Mesendoderm (in vitro differentiated cells): ENCODE measurements at regions not wholly inside any gene's neighbourhood (a gene's known extent, or its start where the extent isn't known, plus 50 kb on each side); places are given as distances from the start of the nearest gene placed in this dataset.

Experiments
- DNase-seq: peaks from one replicate; pipeline ENCODE4 v3.0.0; 2013
- H2AK5ac ChIP-seq: 2 replicates; pipeline ENCODE4 v1.6.1; 2013; ENCODE audit warnings: low read length, inconsistent platforms
- H2BK120ac ChIP-seq: 2 replicates; pipeline ENCODE4 v1.6.1; 2013; ENCODE audit warnings: low read depth, mild to moderate bottlenecking, low read length, moderate library complexity, mixed read lengths
- H2BK15ac ChIP-seq: replicated peaks from 2 replicates; pipeline ENCODE4 v1.6.1; 2013; ENCODE audit warnings: low read depth, mild to moderate bottlenecking, moderate library complexity
- H2BK5ac ChIP-seq: 2 replicates; pipeline ENCODE4 v1.6.1; 2013; ENCODE audit warnings: low read length, inconsistent platforms
- H3K18ac ChIP-seq: 2 replicates; pipeline ENCODE4 v1.6.1; 2013; ENCODE audit warnings: mild to moderate bottlenecking, low read length, mixed read lengths
- H3K23ac ChIP-seq: one replicate; pipeline ENCODE4 v1.6.1; 2013; ENCODE audit warnings: low read length
- H3K27ac ChIP-seq: 2 replicates; pipeline ENCODE4 v1.5.1; 2013; ENCODE audit warnings: low read depth, mild to moderate bottlenecking, inconsistent platforms, low read length, moderate library complexity
- H3K27me3 ChIP-seq: 2 replicates; pipeline ENCODE4 v1.6.1; 2013; ENCODE audit warnings: low read length, control low read depth, mild to moderate bottlenecking, inconsistent platforms; ENCODE audit not compliant: insufficient read depth, poor library complexity
- H3K36me3 ChIP-seq: 2 replicates; pipeline ENCODE4 v1.6.1; 2013; ENCODE audit warnings: low read length, inconsistent platforms; ENCODE audit not compliant: control insufficient read depth, insufficient read depth
- H3K4ac ChIP-seq: one replicate; pipeline ENCODE4 v1.6.1; 2013; ENCODE audit warnings: low read depth, mild to moderate bottlenecking, low read length, moderate library complexity
- H3K4me1 ChIP-seq: 2 replicates; pipeline ENCODE4 v1.6.1; 2013; ENCODE audit warnings: low read depth, low read length, inconsistent platforms; ENCODE audit not compliant: control insufficient read depth
- H3K4me2 ChIP-seq: 2 replicates; pipeline ENCODE4 v1.6.1; 2013; ENCODE audit warnings: low read length
- H3K4me3 ChIP-seq: 2 replicates; pipeline ENCODE4 v1.5.1; 2013; ENCODE audit warnings: mild to moderate bottlenecking, low read length
- H3K56ac ChIP-seq: one replicate; pipeline ENCODE4 v1.6.1; 2013; ENCODE audit warnings: low read length
- H3K79me1 ChIP-seq: 2 replicates; pipeline ENCODE4 v1.6.1; 2013; ENCODE audit warnings: low read length, inconsistent platforms
- H3K79me2 ChIP-seq: 2 replicates; pipeline ENCODE4 v1.6.1; 2013; ENCODE audit warnings: mild to moderate bottlenecking, low read length; ENCODE audit not compliant: control insufficient read depth, insufficient read depth
- H3K9ac ChIP-seq: 2 replicates; pipeline ENCODE4 v1.6.1; 2013; ENCODE audit warnings: low read length, inconsistent platforms
- H4K5ac ChIP-seq: one replicate; pipeline ENCODE4 v1.6.1; 2013; ENCODE audit warnings: low read length
- H4K8ac ChIP-seq: one replicate; pipeline ENCODE4 v1.6.1; 2013; ENCODE audit warnings: low read depth, mild to moderate bottlenecking, control low read depth, low read length, moderate library complexity
- WGBS: extraction: QIAGEN DNeasy Blood & Tissue Kit; methylation state at CpG from one replicate; pipeline ENCODE4 v1.1.7; 2013; ENCODE audit warnings: low lambda C conversion rate, missing lambda C conversion rate; ENCODE audit not compliant: insufficient coverage; ENCODE audit errors: extremely low coverage; 5-methylcytosine and 5-hydroxymethylcytosine counted together

DNA sequence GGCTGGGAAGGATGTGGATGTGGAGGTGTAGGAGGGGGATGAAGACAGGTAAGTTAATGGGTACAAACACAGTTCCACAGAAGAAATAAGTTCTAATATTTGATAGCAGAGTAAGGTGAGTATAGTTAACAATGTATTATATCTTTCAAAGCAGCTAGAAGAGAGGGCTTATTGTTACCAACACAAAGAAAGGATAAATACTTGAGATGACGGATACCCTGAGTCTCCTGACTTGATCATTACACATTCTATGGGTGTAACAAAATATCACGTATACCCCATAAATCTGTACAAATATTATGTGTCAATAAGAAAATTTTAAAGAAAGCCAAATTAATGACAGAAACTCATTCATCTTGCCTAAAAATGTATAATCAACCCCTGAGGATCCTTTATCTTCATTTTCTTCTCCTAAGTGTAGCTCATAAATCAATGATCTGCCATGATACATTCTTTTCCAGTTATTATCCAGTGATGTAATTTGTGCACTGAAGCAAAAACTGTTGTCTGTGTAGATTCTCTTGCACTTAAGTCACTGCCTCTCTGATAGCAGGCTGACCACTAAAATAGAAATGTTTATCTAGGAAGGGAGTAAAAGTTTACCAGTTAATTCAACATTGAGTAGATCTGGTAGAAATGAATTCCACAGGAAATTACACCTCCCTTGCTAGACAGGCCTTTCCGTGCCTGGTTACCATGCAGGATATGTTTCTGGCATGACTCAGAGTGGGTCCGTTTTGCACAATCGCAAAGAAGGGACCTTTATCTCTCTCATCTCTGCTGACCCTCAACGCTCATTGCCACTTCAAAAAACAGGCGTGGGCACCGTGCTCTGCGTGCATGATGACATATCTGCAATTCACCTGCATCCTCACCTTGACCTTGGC is 249.7 kb upstream of the NCKAP5 start:
- H2BK120ac ChIP-seq = no peak overlapping the region
- no peak for DNase-seq
- H2BK15ac ChIP-seq = no peak overlapping the region
- no peak overlapping the region for H4K8ac ChIP-seq
- H3K23ac ChIP-seq = no peak overlapping the region
- H2AK5ac ChIP-seq = no peak overlapping the region
- H4K5ac ChIP-seq = no peak overlapping the region
- H3K36me3 ChIP-seq = no peaks in the 10 kb centered on the region
- no peak overlapping the region for H2BK5ac ChIP-seq
- no CpG with 5 or more reads among the region's 9 CpGs for WGBS
- H3K56ac ChIP-seq = no peak overlapping the region
- no peak overlapping the region for H3K27ac ChIP-seq
- no peak overlapping the region for H3K4ac ChIP-seq
- H3K4me3 ChIP-seq = no peak overlapping the region
- H3K4me2 ChIP-seq = no peak overlapping the region
- no peak overlapping the region for H3K18ac ChIP-seq
- H3K79me2 ChIP-seq = no peaks in the 10 kb centered on the region
- H3K4me1 ChIP-seq = no peaks in the 10 kb centered on the region
- H3K27me3 ChIP-seq = no peaks in the 10 kb centered on the region
- no peaks in the 10 kb centered on the region for H3K79me1 ChIP-seq
- H3K9ac ChIP-seq = no peak overlapping the region

DNA sequence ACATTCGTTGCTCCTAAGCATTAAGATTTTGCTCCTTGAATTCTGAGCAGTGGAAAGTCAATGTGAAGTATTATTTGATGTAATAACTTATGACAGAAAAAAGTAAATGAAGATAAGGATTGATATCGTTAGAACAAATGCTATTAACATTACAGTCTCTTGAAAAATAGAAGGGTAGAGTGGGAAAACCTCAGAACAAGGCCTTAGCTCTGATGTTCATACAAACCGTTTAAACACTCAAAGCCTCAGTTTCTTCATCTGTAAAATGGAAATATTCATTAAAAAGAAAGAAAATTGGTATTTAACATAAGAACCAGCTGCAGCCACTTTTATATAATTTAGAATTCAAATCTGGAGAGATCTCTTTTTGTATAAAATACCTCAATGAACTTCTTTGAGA is 250.4 kb upstream of the NCKAP5 start:
- Histone ChIP-seq H3K4me1 (no peaks in the 10 kb centered on the region), H3K23ac (no peak overlapping the region), H3K4ac (no peak overlapping the region), H3K9ac (no peak overlapping the region), H3K27ac (no peak overlapping the region), H4K8ac (no peak overlapping the region), H3K56ac (no peak overlapping the region), H2BK120ac (no peak overlapping the region), H2AK5ac (no peak overlapping the region), H3K27me3 (no peaks in the 10 kb centered on the region), H2BK15ac (no peak overlapping the region), H3K79me2 (no peaks in the 10 kb centered on the region), H2BK5ac (no peak overlapping the region), H3K4me3 (no peak overlapping the region), H3K36me3 (no peaks in the 10 kb centered on the region), H3K79me1 (no peaks in the 10 kb centered on the region), H3K18ac (no peak overlapping the region), H3K4me2 (no peak overlapping the region), H4K5ac (no peak overlapping the region)
- no peak for DNase-seq
- WGBS = 100% methylated on average over 1 of the region's 3 CpGs

DNA sequence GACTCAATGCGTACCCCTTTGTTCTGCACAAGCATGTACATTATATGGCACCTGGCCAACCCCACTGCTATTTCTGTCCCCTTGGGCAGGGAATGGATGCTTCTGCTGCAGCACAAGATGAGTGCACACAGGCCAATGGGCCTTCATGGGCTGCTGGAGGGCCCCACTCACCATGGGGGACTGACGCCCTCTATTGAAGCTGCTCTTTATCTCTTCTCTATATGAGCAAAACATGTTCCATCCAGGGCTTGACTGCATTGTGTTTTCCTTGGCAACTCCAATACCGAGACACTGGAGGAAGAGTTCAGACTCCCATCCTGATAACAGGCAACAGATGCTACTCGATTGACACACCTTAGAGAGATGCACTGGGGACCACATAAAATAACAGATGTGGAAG is 251.6 kb upstream of the NCKAP5 start:
- no peak overlapping the region for H3K4me2 ChIP-seq
- H4K8ac ChIP-seq = no peak overlapping the region
- H3K23ac ChIP-seq = no peak overlapping the region
- H3K4me1 ChIP-seq = no peaks in the 10 kb centered on the region
- H2BK5ac ChIP-seq = no peak overlapping the region
- H3K79me1 ChIP-seq = no peaks in the 10 kb centered on the region
- H3K4me3 ChIP-seq = no peak overlapping the region
- WGBS = no CpG with 5 or more reads among the region's 4 CpGs
- H3K9ac ChIP-seq = no peak overlapping the region
- no peak overlapping the region for H2BK120ac ChIP-seq
- H3K27me3 ChIP-seq = no peaks in the 10 kb centered on the region
- no peak for DNase-seq
- H3K79me2 ChIP-seq = no peaks in the 10 kb centered on the region
- no peak overlapping the region for H2AK5ac ChIP-seq
- H3K36me3 ChIP-seq = no peaks in the 10 kb centered on the region
- no peak overlapping the region for H4K5ac ChIP-seq
- H3K56ac ChIP-seq = no peak overlapping the region
- H2BK15ac ChIP-seq = no peak overlapping the region
- no peak overlapping the region for H3K27ac ChIP-seq
- H3K4ac ChIP-seq = no peak overlapping the region
- no peak overlapping the region for H3K18ac ChIP-seq

DNA sequence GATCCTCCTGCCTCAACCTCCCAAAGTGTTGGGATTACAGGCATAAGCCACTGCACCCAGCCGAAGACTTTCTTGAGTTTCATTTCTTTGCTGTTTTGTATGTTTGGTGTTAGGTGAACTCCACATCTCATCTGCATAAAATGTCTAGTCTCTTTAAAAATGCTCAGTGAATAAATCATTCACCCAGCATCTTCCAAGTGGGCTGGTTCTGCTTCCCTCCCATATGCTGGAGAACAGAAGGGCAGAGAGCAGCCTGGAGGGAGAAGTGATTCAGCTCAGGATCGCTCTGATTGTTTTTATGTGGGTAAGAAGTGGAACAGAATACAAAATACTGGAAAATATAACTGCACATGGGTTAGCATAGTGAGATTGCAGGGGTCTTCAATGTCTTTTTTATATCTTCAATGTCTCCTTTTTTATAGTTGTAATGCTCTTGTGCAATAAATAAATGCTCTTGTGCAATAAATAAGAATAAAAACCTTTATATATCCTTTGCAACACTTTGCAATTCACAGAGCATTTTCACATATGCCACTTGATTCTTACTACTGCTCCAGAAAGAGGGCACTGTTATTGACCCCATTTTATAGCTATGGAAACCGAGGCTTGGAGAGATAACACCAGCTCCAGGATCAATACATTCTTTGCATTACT is 253.0 kb upstream of the NCKAP5 start:
- H3K18ac ChIP-seq = no peak overlapping the region
- H3K27me3 ChIP-seq = no peaks in the 10 kb centered on the region
- no peak overlapping the region for H3K4ac ChIP-seq
- H3K4me3 ChIP-seq = no peak overlapping the region
- H3K4me2 ChIP-seq = no peak overlapping the region
- no peak overlapping the region for H4K8ac ChIP-seq
- H3K36me3 ChIP-seq = no peaks in the 10 kb centered on the region
- no peaks in the 10 kb centered on the region for H3K4me1 ChIP-seq
- H3K56ac ChIP-seq = no peak overlapping the region
- H2AK5ac ChIP-seq = no peak overlapping the region
- H3K27ac ChIP-seq = no peak overlapping the region
- no peak overlapping the region for H3K23ac ChIP-seq
- no peak overlapping the region for H2BK5ac ChIP-seq
- H3K79me1 ChIP-seq = no peaks in the 10 kb centered on the region
- DNase-seq = no peak
- no peak overlapping the region for H3K9ac ChIP-seq
- H2BK15ac ChIP-seq = no peak overlapping the region
- WGBS = no CpG with 5 or more reads among the region's 3 CpGs
- no peak overlapping the region for H2BK120ac ChIP-seq
- no peak overlapping the region for H4K5ac ChIP-seq
- no peaks in the 10 kb centered on the region for H3K79me2 ChIP-seq

DNA sequence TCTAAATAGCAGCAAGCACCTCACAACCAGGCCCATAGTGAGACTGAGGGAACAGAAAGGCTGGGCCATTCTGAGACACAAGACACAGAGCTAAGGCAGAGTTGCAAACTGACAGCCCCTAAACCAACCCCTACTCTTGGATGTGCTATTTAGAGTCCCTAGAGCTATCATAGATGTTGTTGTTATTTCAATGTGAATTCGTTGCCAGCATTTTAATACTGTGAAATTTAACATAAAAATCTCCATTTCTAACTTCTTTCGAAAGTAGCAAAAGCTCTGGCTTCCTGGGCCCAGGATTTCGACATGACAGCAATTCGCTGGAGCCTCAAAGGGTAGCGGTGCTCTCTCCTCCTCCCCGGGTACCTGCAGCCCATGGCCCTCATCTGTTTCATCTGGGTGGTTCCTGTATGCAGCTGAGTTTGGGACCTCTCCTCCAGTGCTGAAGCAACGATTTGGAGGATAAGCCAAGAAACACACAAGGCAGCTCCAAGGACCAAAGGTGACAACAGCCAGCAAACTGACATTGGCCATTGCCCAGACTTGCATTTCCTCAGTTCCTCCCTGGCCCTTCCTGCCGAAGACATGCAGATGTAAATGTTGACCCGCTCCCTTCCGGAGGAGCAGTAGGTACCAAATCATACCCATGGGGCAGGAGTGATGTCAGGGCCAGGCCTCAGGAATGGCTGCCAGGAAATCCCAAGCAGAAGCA is 254.4 kb upstream of the NCKAP5 start:
- no peak overlapping the region for H3K56ac ChIP-seq
- no peak overlapping the region for H3K9ac ChIP-seq
- H3K4ac ChIP-seq = no peak overlapping the region
- no peak for DNase-seq
- H3K18ac ChIP-seq = no peak overlapping the region
- no peak overlapping the region for H2BK120ac ChIP-seq
- H2AK5ac ChIP-seq = no peak overlapping the region
- no peaks in the 10 kb centered on the region for H3K36me3 ChIP-seq
- no peaks in the 10 kb centered on the region for H3K27me3 ChIP-seq
- no peaks in the 10 kb centered on the region for H3K79me1 ChIP-seq
- no peak overlapping the region for H2BK5ac ChIP-seq
- H3K4me3 ChIP-seq = no peak overlapping the region
- no CpG with 5 or more reads among the region's 10 CpGs for WGBS
- H3K4me2 ChIP-seq = no peak overlapping the region
- no peaks in the 10 kb centered on the region for H3K79me2 ChIP-seq
- no peak overlapping the region for H4K5ac ChIP-seq
- H3K27ac ChIP-seq = no peak overlapping the region
- no peak overlapping the region for H4K8ac ChIP-seq
- H2BK15ac ChIP-seq = no peak overlapping the region
- no peaks in the 10 kb centered on the region for H3K4me1 ChIP-seq
- H3K23ac ChIP-seq = no peak overlapping the region
